KOPT-K1 (cell line): ENCODE measurements at regions not wholly inside any gene's neighbourhood (a gene's known extent, or its start where the extent isn't known, plus 50 kb on each side); places are given as distances from the start of the nearest gene placed in this dataset.

Experiments
- H3K27ac ChIP-seq: fragments of 200-600 bp; sonication (generic); 2 replicates; pipeline ENCODE4 v1.5.1; 2016; ENCODE audit warnings: antibody characterized with exemption, mild to moderate bottlenecking, low read depth, low read length; ENCODE audit not compliant: poor library complexity, severe bottlenecking
- H3K36me3 ChIP-seq: fragments of 200-600 bp; sonication (generic); 2 replicates; pipeline ENCODE4 v1.5.1; 2017; ENCODE audit warnings: antibody characterized with exemption, mild to moderate bottlenecking, low read length, moderate library complexity; ENCODE audit not compliant: insufficient read depth
- H3K9me3 ChIP-seq: fragments of 200-600 bp; sonication (generic); 2 replicates; pipeline ENCODE4 v1.5.1; 2017; ENCODE audit warnings: antibody characterized with exemption, low read length, mild to moderate bottlenecking; ENCODE audit not compliant: insufficient read depth, poor library complexity, severe bottlenecking

DNA sequence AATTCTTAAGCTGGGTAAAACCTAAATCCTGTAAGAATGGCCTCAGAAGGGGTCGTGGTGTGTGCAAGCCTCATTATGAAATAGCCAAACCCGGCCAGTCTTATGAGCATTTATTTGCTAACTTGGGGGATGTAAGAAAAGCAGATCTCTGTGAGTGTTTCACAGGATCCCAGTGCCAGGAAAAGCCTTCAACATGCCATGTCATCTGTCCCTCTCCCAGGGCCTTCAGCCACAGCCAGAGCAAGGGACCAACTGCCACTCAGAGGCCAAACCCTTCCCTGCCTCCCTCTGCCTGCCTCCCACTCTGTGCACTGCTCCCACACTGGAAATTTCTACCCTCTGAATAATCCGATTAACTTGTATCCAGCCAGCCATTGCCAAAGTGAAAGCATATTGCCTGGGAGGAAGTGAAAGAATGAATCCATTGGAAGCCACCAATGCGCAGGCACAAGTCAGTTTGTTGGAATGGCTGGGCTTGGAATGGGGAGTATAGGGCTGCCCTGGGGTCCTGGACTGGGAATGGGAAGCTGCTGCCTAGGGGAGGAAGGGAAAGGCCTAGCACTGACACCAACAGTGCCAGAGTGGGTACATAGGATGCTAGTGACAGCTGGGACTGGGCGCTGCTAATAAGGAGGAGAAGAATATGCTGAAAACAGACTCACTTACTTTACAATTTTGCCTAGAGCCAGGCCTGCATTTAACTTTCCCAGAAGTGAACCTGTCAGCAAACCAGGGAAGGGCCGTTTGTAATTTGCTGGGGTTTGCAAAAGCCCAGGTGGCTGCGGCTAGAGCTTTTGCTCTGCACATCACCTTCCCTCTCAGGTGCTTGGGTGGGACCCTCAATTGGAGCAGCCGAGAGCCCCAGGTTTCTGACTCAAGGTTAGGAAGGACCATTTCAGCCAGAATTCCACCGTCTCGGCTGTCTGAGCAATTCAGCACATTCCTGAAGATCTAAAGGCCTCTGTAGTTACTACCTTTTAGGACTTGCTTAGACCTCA is 146.6 kb upstream of the NCK2 start:
- Histone ChIP-seq H3K36me3 (no peaks in the 10 kb centered on the region), H3K9me3 (no peaks in the 10 kb centered on the region), H3K27ac (no peak overlapping the region)

GRCh38 chr2:105597011-105597805 is 147.5 kb upstream of the NCK2 start:
- H3K27ac ChIP-seq, result no peak overlapping the region
- H3K36me3 ChIP-seq, result no peaks in the 10 kb centered on the region
- H3K9me3 ChIP-seq, result no peaks in the 10 kb centered on the region

DNA sequence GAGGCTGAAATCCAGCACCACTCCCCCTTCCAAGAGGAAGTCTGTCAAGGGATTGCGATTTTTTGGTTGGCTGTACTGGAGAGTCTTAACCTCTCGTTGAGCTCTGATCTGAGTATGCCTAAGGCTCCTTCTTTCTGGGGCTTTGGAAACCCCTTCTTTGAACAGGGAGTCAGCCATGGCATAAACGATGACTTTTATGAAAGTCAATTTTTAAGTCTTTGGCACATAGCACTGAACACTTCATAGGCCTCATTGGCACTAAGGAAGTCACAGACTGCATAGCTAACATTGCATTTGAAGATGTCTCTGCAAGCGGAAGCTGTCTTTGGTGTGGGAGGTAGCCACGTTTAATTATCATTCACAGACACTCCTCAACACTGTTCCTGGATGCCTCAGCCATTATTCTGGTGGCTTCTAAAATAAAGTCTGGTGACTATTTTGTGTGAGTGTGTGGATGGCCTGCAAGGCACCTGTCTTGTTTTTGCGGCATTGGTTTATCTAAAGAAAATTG is 148.2 kb upstream of the NCK2 start:
- no peaks in the 10 kb centered on the region for H3K36me3 ChIP-seq
- H3K9me3 ChIP-seq, result no peaks in the 10 kb centered on the region
- no peak overlapping the region for H3K27ac ChIP-seq

DNA sequence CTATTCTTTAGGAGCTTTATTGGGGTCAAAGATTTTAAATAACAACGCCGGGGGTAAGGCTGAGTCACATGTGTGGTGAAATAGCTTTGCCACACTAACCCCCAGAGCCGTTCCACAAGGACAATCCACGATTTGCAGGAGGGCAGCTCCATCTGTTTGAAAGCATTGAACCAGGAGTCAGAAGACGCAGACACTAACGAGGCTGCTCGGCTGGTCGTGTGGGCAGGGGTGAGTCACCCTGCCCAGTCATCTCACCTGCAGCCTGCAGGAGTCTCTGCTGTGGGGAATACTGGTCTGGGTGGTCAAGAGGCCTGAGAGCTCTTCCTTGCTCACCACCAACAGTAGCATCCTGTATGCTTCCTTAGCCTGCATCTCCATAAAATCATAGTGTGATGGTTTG is 149.2 kb upstream of the NCK2 start:
- no peak overlapping the region for H3K27ac ChIP-seq
- no peaks in the 10 kb centered on the region for H3K36me3 ChIP-seq

GRCh38 chr2:105593221-105593967 is 151.3 kb upstream of the NCK2 start:
- H3K36me3 ChIP-seq, result no peaks in the 10 kb centered on the region
- peaks cover 14% of the 10 kb centered on the region for H3K9me3 ChIP-seq
- H3K27ac ChIP-seq, result no peak overlapping the region

More for the DNA sequence above, 149.2 kb upstream of the NCK2 start:
- no peaks in the 10 kb centered on the region for H3K9me3 ChIP-seq

- Histone ChIP-seq H3K27ac (no peak overlapping the region), H3K9me3 (peaks cover 19% of the 10 kb centered on the region), H3K36me3 (no peaks in the 10 kb centered on the region)
These were observed 152.4 kb upstream of the NCK2 start for GRCh38 chr2:105592288-105592687.

DNA sequence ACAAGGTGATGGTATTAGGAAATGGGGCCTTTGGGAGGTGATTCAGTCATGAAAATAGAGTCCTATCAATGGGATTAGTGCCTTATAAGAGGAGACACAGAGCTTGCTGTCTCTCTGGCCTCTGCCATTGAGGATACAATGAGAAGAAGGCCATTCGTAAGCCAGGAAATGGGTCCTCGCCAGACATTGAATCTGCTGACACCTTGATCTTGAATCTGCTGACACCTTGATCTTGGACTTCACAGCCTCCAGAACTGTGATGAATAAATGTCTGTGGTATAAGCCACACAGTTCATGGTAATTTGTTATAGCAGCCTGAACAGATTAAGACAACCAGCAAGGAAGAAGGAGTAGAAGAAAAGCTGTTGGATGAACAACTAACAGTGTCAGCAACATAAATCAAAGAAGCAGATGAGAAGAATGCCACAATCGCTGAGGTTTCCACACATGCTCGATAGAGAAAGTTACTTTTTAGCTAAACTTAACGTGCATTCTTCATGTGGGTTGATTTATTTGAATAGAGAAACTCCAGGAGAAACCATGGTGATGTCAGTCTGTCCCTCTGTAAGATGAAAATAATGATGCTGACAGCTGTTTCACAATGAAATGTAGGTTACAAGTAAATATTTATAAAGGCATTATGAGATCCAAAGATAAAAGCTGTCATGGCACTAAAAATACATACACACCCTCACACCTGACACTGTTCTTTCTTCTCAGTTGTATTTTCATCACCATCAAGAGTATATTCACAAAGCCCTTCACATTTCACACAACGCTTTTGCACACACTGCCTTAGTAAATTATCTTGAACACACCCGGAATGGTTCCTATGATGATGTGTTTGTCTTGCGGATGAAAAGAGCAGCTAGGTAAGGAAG is 153.7 kb upstream of the NCK2 start:
- Histone ChIP-seq H3K36me3 (no peaks in the 10 kb centered on the region), H3K27ac (no peak overlapping the region), H3K9me3 (peaks cover 21% of the 10 kb centered on the region)

DNA sequence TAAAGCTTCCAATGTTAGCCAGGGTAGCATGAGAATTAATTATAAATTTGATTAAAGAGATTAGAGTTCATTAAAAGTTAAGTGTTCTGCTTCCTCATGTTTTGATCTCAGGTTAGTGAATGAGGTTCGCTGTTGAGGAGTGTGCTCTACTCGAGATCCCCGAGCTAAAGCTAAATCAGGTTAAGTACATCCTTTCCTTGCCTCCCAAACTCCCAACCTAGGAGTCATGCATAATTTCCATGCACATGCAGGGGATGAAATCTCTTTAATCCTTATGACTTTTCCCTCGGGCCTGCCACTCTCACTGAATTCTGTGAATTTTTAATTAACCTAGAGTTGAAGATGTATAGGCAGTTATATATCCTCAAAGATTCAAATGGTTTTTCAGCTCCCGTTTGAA is 156.1 kb upstream of the NCK2 start:
- peaks cover 21% of the 10 kb centered on the region for H3K9me3 ChIP-seq
- H3K36me3 ChIP-seq, result no peaks in the 10 kb centered on the region

GRCh38 chr2:105587637-105588036 is 157.1 kb upstream of the NCK2 start:
- Histone ChIP-seq H3K36me3 (no peaks in the 10 kb centered on the region), H3K27ac (no peak overlapping the region), H3K9me3 (peaks cover 21% of the 10 kb centered on the region)

More for the DNA sequence above, 156.1 kb upstream of the NCK2 start:
- H3K27ac ChIP-seq, result no peak overlapping the region

DNA sequence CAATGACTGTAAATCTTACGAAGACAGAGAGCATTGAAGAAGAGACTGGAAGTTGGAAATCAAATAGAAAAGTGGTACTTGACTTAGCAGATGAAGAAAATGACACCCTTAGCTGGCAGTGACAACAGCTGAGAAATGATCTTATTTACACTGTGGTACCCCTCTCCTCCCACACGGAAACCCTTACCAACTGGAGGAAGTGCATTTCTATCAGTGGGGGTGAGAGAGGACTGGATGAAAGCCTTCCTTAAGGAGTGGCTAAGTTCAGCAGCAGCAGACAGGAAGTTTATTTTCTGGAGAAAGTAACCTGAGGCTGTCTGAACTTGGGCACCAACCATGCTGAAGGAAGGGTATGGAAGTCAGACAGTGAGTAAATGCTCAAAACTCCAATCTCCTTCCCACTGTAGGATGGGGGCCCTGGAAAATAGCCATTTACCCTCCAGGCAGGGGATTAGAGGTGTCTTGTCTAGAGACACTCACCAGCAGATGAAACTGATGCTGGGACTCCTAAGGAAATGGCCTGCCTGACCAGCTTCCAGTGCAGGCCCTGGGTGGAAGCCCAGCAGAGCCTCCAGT is 160.2 kb upstream of the NCK2 start:
- H3K36me3 ChIP-seq, result no peaks in the 10 kb centered on the region
- H3K27ac ChIP-seq, result peak overlapping the region; percentile 50
- peaks cover 14% of the 10 kb centered on the region for H3K9me3 ChIP-seq

DNA sequence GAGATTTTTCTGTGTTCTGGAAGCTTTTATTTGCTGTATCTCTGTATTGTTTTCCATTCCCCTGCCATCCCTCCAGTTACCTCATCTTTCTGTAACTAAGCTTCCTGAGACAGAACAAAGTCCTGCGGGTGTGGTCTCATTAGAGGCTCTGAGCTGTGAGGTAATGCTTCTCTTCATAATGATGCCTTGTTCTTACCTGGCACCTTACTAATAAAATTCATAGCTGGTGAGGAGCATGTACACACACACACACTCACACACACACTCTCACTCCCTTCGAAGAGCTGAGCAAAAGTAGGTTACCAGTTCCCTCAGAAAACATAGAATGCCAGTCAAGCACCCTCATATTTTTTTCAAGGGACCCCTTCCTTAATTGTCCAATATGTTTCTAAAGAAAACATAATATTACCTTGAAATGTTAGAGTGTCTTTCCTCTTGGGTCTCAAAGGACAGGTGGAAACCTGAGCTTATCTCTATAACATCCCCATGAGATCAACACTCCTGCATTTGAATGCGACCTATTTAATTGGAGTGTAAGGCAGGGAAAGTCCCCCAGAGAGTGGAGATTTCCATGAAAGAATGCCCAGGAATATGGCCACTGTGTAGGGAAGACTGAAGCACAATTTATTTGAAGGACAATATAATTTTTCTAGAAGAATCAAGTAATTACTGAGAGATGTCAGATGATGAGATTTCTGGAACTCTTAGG is 161.6 kb upstream of the NCK2 start:
- no peaks in the 10 kb centered on the region for H3K36me3 ChIP-seq
- no peak overlapping the region for H3K27ac ChIP-seq
- H3K9me3 ChIP-seq, result peaks cover 8% of the 10 kb centered on the region

- H3K27ac ChIP-seq, result no peak overlapping the region
- no peaks in the 10 kb centered on the region for H3K9me3 ChIP-seq
- no peaks in the 10 kb centered on the region for H3K36me3 ChIP-seq
These were observed 163.2 kb upstream of the NCK2 start for GRCh38 chr2:105581555-105581944.

GRCh38 chr2:105580870-105581554 is 163.7 kb upstream of the NCK2 start:
- no peaks in the 10 kb centered on the region for H3K36me3 ChIP-seq
- no peak overlapping the region for H3K27ac ChIP-seq
- no peaks in the 10 kb centered on the region for H3K9me3 ChIP-seq
